HG02938 (cell line): ENCODE measurements at regions not wholly inside any gene's neighbourhood (a gene's known extent, or its start where the extent isn't known, plus 50 kb on each side); places are given as distances from the start of the nearest gene placed in this dataset.

Experiments
- ATAC-seq: cut with Tn5 transposase; IDR thresholded peaks from one replicate; pipeline ENCODE4 v1.9.1; 2021; ENCODE audit warnings: mild to moderate bottlenecking, moderate library complexity; ENCODE audit not compliant: unreplicated experiment

- ATAC-seq = no peak
These were observed 377.3 kb downstream of the GASK1B start for GRCh38 chr4:157795495-157795894.

GRCh38 chr4:157792716-157793115 is 380.1 kb downstream of the GASK1B start:
- no peak for ATAC-seq

GRCh38 chr4:157791236-157791635 is 381.6 kb downstream of the GASK1B start:
- ATAC-seq = no peak

- no peak for ATAC-seq
These were observed 385.2 kb downstream of the GASK1B start for GRCh38 chr4:157787618-157788017.

- ATAC-seq = no peak
These were observed 391.5 kb downstream of the GASK1B start for GRCh38 chr4:157781361-157781760.

- no peak for ATAC-seq
These were observed 393.7 kb downstream of the GASK1B start for GRCh38 chr4:157779081-157779480.

GRCh38 chr4:157776930-157777528 is 395.8 kb downstream of the GASK1B start:
- ATAC-seq = no peak

- ATAC-seq = no peak
These were observed 396.9 kb downstream of the GASK1B start for GRCh38 chr4:157775971-157776370.

- no peak for ATAC-seq
These were observed 399.9 kb downstream of the GASK1B start for GRCh38 chr4:157772907-157773306.

GRCh38 chr4:157768419-157768818 is 404.4 kb downstream of the GASK1B start:
- ATAC-seq = no peak

- no peak for ATAC-seq
These were observed 409.3 kb downstream of the GASK1B start for GRCh38 chr4:157763490-157763889.

- no peak for ATAC-seq
These were observed 418.4 kb downstream of the GASK1B start for GRCh38 chr4:157754410-157754809.

- no peak for ATAC-seq
These were observed 421.2 kb downstream of the GASK1B start for GRCh38 chr4:157751631-157752030.

GRCh38 chr4:157741642-157742041 is 431.2 kb downstream of the GASK1B start:
- ATAC-seq = no peak

- no peak for ATAC-seq
These were observed 433.6 kb downstream of the GASK1B start for GRCh38 chr4:157739242-157739641.

GRCh38 chr4:157728215-157728614 is 444.6 kb downstream of the GASK1B start:
- ATAC-seq = no peak

- no peak for ATAC-seq
These were observed 445.7 kb downstream of the GASK1B start for GRCh38 chr4:157727163-157727562.

GRCh38 chr4:157722146-157722545 is 450.7 kb downstream of the GASK1B start:
- ATAC-seq = no peak

GRCh38 chr4:157713342-157713741 is 459.5 kb downstream of the GASK1B start:
- ATAC-seq = no peak

- no peak for ATAC-seq
These were observed 466.7 kb downstream of the GASK1B start for GRCh38 chr4:157706155-157706554.

GRCh38 chr4:157702831-157703230 is 470.0 kb downstream of the GASK1B start:
- no peak for ATAC-seq

GRCh38 chr4:157701695-157701994 is 471.2 kb downstream of the GASK1B start:
- ATAC-seq = no peak

GRCh38 chr4:157700898-157701694 is 471.7 kb downstream of the GASK1B start:
- ATAC-seq = no peak
